COLO829 (cell line): ENCODE measurements at regions not wholly inside any gene's neighbourhood (a gene's known extent, or its start where the extent isn't known, plus 50 kb on each side); places are given as distances from the start of the nearest gene placed in this dataset.

ENCODE experiments used
- DNase-seq: peaks from one replicate; pipeline ENCODE4 v3.0.0; 2012; ENCODE audit warnings: low spot score

DNA sequence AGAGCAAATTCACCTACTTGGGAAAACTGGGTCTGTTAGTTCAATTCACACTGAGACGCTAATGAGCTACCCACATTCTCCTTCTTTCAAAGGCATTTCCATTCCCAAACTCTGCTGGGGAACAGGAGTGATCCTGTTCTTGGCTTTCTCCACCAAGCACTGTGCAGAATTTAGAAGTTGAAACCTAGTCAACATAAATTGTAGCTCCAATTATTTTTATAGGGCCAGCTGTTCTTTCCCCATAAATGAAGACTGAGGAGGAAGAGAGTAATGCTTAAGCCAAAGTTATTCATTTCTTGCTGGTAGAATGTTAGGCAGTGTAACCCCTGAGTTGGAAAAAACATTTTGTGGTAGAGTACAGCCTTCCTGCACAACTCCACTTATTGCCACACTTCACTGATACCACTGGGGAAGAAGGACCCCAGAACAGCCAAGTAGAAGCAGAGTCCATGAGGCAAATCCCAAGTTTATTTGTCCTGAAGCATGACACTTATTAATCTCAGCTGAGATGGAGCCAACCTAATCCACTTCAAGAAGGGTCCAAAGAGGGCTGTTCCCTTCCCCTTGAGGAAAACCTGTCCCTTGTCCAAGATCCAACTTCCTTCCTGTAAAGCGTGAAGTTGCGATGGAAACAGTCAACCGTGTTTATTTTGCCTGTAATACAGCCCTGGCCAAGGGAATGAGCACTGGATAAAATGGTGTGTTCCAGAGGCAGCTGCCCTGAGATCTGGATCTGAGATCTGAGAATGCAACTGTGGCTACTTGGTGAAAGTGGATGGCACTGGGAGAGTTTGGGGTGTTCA, 151.8 kb downstream of the TBX5 start:
- no peak for DNase-seq

DNA sequence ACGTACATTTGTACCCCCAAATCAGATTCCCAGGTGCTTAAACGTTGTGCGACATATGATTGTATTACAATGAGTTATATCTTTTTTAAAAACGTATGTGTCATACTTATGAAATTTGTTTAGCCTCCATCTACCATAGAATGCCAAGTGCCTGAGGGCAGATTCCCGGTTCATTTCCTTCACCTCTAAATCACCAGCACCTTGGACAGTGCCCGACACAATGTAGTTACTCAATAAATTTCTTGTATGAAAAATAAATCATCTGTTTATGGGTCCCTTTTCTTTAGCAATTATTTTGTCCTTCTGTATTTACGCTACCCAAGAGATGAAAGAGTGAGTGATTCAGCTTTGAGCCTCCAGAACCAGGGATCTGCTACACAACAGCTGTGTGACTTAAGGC, 157.4 kb downstream of the TBX5 start:
- no peak for DNase-seq

DNA sequence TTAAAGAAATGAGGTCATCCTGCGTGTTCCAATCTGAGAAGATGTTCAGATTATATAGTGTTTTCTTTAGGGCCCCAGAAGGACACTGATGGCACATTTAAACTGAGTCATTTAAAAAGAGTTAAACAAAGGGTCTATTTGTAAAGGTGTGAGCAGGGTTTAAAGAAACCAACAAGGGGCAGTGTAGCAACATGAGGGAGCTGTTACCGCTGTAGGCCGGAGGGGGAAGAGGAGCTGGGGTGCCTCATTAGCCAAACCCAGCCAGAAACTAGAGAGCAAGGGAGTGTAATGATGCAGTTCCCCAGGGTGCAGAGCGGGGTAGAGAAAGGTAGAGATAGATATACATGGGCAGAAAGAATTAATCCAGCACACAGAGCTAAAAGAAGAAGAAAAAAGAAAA, 160.4 kb downstream of the TBX5 start:
- no peak for DNase-seq

DNA sequence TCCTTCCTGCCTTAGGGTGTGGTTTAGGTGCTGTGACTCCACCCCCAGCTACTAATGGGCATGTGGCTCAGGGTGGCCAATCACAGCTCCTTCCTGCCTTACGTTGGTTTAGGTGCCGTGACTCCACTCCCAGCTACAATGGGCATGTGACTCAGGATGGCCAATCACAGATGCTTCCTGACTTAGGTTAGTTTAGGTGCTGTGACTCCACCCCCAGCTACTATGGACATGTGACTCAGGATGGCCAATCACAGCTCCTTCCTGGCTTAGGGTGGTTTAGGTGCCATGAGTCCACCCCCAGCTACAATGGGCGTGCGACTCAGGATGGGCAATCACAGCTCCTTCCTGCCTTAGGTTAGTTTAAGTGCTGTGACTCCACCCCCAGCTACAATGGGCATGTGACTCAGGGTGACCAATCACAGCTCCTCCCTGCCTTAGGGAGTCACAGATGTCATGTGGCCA, 163.9 kb downstream of the TBX5 start:
- no peak for DNase-seq

DNA sequence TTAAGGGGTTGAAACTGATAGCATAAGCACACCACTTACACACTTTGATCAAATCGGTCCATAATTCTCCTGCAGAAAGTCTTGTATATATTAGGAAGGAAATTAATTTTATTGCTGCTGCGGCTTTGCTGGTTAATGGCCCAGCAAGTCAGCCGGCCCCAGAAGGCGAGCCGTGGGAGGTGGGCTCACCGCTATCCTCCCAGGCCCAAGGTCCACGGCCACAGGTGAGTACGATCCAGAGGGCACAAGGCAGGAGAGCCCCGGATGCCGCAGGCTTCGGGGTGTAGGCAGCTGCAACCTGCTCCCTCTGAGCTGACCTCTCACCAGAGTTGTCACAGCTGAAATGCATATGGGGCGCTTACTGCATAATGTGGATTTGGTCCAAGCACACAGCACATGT, 165.7 kb downstream of the TBX5 start:
- DNase-seq: no peak

DNA sequence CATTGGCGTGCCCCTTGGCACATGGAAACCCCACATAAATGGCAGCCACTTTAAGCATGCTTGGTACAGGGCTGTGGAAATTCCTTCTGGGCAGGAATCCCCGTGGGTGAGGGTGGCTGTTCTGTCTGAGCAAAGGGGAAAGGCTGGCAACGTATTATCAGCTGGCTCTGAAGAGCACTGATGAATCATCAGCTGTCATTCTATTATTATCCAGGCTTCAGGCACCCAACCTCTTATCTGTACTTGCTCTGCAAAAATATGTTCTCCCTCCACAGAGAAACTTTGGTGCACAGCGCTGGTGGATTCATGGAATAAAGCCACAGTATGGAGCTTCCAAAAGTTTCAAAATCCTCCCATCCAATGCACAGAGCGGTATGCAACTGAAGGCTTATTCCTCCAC, 167.1 kb downstream of the TBX5 start:
- no peak for DNase-seq

DNA sequence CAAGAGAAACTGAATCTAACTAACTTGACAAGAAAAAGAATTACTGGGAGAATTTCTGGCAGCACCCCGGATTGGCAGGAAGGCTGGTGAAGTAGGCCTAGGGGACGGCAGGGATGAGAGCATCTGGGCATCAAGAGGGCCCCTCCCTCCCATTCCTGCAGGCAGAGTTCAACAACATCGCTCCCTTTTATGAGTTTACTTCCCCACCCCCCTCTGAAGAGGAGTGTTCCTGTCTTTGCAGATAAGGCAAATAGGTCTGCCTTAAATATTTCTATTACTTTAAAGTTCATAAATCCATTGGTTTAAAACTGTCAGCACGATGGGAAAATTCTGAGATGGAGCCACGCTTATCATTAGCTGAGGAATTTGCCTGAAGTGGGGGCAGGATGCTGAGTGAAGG, 168.7 kb downstream of the TBX5 start:
- DNase-seq: no peak

DNA sequence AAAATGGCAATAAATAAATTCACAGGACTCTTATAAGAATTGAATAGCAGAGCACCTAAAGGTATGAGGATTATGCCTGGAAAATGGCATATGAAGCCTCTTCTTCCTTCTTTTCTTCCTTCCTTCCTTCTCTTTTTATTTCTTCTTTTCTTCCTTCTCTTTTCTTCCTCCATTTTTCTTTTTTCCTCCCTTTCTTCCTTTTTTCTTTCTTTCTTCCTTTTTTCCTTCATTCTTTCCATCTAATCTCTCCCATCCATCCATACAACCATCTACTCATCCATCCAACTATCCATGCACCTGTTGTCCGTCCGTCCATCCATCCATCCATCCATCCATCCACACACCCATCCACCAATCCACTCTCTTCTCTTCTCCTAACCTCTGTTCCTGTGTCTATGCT, 173.8 kb downstream of the TBX5 start:
- DNase-seq: no peak

DNA sequence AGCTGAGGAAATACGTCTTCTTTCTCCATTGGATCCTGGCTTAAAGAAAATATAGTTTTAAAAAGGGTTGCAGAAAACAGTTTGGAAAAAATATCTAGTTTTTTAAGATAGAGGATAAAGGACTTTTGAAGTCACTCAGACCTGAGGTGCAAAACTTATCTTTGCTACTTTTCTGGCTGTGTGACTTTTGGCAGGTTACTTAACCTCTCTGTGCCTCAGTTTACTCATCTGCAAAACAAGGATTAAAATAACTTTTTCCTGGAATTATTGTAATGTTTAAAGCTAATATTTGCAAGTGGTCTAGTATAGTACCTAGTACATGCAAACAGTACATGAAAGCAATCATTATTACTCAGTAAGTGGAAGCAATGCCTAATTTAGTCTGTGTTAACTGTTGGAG, 176.8 kb downstream of the TBX5 start:
- DNase-seq: no peak

DNA sequence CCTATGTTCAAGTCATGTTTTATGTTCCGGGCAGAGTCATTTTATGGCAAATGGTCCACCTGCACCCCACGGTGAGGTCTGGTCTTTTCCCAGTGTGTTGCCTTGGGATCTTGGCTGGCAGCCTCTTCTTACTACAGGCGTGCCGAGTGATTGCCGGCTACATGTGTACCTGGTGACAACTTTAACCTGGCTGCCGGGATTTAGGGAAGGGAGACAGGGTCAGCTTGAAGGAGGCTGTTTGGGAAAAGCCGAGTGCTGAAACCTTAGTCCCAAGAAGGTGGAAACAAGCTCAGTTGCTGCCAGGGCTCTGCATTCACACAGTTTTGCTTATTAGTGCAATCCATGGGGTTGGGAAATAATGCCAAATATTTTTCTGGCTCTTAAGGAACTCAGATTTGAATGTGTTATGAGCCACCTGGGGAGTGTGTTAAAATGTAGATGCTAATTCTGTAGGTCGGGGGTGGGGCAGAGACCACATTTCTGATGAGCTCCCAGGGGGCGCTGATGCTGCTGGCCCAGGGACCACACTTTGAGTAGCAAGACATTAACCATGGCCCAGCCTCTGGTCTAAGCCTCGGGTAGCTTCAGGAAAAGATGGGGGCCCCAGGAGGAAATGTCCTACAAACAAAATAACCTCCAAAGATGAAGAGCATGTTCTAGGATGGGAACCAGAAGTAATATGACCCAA, 179.6 kb downstream of the TBX5 start:
- DNase-seq: no peak

DNA sequence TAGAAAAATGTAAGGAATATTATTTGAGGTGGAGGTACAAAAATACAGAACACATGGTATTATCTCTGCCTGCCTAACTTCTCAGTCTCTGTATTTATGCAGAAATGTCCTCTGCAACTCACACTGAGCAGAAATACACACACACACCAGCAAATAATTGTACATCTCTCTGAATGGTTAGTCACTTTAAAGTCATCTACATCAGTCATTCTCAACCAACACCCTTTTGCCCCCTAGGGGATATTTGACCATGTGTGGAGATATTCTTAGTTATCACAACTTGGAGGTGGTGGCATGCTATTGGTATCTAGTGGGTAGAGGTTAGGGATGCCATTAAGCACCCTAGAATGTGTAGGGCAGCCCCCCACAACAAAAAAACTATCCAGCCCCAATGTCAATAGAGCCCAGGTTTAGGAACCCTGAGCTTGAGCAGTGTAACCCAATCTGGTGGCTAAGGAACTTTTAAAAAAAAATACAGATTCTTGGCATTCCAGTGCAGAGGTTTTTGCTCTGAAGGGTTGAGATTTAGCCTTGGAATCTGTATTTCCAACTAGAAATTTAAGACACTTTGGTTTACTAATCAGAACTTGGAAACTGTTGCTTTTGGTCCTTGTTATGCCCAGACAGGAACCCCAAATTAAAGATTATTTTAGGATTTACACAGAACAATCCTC, 183.8 kb downstream of the TBX5 start:
- no peak for DNase-seq

DNA sequence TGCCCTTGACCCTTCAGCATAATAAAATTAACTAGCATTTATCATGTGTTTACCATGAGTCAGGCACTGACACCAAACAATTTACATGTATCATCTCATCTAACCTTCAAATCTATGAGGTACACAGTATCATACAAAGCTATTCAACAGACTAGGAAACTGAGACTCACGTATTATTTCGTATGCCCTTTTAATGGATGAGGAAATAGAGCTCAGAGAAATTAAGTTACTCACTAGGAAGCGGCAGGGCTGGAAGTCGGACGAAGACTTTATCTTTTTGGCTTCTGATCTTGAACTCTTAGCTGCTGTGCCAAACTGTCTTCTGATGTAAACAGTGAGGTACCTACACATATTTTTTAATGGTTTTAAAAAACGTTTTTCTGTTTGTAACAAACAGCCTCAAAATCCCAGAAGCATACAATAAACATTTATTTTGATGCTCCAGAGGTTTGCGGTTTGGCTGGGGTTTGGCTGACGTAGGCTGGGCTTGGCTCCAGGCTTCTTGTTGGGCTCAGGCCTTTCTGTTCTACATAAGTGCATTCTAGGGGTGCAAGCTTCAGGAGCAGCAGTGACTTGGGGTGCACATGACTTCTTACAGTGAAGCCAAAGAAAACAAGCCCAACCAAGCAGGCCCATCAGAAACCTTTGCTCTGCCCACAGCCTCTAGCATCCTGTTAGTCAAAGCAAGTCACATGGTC, 184.7 kb downstream of the TBX5 start:
- no peak for DNase-seq

DNA sequence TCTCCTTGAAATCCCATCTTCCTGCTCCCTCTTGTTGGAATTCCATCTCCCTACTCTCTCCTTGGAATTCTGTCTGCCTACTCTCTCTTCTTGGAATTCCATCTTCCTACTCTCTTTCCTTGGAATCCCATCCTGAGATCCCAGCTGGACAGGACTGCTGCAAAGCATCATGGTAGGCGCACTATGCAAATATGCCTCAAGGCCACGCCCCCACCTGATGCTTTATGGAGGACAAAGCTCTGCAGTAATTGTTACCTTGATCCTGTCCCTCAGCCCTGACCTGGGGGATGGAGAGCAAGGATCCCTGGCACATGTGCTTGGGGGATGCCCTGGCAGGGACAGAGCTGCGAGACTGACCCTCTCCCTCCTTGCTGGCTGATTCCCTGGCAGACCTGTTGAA, 185.6 kb downstream of the TBX5 start:
- no peak for DNase-seq

DNA sequence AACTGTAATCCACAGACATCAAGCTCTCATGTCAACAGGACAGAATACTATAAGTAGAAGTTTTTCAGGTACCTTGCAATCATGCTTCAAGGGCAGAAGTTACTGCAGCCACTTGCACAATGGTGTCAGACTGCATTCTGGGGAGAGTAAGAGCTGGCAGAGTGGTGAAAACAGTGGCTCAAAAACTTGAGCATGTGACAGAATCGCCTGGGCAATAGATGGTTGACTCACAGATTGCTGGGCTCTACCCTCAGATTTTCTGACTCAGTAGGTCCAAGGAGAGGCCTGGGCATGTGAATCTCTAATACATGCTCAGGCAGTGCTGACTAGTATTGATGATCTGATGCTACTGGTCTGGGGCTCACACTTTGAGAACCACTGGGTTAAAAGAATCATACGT, 187.8 kb downstream of the TBX5 start:
- no peak for DNase-seq

DNA sequence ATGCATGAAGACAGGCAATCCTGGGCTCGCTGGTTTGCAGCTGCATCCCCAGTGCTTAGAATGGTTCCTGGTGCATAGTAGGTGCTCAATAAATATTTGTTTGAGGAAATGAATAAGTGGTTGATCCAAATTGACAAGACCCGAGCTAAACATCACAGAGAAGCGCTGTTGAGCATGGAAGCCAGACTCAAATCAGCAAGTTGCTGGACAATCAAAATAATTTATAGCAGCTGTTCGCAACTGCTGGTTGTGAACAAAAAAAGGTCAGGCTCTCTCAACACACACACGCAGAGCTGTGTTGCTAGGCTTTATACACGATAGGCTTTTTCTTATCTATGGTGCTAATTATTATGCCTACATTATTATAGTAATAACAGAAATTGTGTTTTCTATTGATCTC, 190.2 kb downstream of the TBX5 start:
- no peak for DNase-seq

DNA sequence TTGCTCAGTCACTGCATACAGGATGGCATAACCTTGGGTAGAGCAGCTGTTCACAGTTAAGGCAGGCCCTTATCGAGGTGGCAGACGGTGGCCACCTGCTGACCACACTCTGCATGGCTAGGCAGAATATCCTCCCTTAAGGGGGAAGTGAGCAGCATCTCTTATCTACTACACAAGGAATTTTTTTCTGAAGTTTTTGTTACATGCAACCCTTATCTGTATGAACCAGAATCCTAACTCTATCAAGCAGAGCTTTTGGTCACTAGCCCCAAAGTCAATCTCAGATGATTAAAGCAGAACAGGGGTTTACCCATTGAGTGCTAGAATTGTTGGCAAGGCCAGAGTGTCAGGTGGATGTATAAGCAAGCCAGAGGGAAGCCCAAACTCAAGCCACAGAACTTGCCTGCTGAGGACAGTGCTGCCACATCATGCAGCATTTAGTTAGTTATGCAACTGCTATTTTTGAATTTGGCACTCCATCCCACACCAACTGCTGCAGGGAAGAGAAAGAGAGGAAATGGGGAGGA, 192.8 kb downstream of the TBX5 start:
- no peak for DNase-seq

DNA sequence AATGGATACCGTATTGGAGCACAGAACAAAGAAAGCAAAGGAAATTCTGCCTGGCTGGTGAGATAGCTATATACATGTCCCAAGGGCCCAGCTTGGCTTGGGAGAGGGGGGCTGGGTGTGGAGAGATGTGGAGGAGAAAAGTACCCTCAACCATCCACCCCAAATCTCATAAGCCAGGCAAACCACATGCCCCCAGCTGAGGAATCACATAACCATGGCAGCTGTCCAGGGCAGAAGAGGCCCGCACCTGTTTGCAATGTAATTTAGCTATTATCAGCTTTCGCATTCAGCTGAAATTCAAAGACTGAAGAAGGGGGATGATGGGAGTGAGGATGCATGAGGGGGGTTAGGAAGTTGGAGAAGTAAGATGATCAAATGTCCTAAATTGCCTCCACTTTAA, 196.1 kb downstream of the TBX5 start:
- DNase-seq: no peak

DNA sequence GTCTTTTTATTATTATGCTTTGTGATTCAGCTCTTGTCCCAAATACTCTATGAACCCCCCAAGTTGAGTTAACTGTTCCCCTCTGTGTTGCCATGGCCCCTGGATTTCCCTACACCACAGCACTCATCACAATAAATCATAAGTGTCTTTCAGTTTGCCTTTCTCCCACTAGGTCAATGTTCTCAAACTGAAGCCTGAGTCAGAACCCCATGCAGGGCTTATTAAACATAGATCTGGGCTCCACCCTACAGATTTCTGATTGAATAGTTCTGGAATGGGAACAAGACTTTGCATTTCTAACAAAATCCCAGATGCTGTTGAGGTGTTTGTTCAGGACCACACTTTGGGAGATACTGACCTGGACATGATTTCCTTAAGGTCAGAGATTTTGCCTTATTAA, 199.4 kb downstream of the TBX5 start:
- no peak for DNase-seq

DNA sequence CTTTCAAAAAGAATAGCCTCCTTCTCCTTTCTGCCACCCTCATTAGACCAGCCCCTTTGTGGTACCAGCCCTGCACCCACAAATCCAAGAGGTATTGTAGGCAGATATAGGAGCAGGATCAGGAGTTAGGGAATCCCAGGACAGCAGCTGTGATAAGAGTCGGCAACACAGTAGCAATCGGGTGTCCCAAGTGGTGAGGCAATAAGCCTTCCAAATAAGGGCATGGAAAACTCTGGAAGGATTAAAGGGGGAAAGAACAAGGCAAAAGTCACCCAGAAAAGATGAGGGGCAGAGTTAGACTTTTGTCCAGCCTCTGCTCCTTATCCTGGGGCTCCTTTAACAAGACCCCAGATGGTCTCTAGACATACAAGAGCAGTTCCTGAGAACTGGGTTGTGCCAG, 204.2 kb downstream of the TBX5 start:
- no peak for DNase-seq

DNA sequence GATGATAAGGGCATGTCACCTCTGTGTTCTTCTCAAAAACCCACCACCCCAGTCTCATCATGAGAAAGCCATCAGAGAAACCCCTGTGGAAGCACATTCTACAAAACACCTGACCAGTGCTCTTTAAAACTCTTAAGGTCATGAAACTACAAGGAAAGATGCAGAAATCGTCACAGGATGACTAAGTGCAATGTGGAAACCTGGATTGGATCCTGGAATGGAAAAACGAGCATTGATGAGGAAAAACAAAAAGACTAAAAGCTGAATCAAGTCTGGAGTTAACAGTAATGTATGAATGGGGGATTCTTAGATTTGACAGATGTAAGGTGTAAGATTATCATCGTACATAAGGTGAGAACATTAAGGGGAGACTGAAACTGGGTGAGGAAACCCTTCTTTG, 211.0 kb downstream of the TBX5 start:
- no peak for DNase-seq

DNA sequence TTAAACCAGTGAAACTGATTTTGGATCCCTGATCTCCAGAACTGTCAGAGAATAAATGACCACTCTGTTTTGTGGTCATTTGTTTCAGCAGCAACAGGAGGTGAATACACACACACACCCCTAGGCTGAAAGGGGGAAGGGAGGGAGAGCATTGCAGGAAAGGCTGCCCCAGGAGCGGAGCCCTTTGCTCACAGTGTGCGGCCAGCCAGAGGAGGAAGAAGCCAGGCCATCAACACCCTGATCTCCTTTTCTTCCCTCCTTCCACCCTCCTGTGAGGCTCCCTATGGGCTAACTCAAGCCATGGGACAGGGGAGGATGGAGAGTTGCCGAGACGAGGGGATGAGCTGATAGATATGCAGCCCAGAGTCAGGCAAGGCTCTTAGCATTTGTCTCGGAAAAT, 211.9 kb downstream of the TBX5 start:
- DNase-seq: no peak

DNA sequence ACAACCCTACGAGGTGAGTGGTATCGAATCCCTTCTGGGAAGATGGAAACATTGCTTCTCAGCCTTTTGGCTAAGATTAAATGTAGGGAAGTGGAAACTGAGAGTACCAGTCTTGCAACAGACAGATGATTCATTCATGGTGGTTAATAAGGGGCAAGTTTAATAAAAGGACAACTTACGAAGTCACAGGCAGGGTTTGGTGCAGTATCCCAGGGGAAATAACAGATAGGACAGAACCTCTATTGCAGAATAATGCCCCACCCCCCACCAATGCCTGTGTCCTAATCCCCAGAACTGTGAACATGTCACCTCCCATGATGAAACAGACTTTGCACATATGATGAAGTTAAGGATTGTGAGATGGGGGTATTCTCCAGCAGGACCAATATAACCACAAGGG, 212.5 kb downstream of the TBX5 start:
- no peak for DNase-seq
